Hepatocyte (in vitro differentiated cells): ENCODE measurements at regions not wholly inside any gene's neighbourhood (a gene's known extent, or its start where the extent isn't known, plus 50 kb on each side); places are given as distances from the start of the nearest gene placed in this dataset.

Experiments used
- DNase-seq: peaks from one replicate; pipeline ENCODE4 v3.0.0-alpha.2; 2016; ENCODE audit warnings: low spot score
- H2AFZ ChIP-seq: fragments of 200-600 bp; sonication (generic); 2 replicates; pipeline ENCODE4 v1.6.0; 2016; ENCODE audit warnings: antibody characterized with exemption, mild to moderate bottlenecking
- H3K27ac ChIP-seq: fragments of 200-600 bp; sonication (generic); 2 replicates; pipeline ENCODE4 v1.5.1; 2016; ENCODE audit warnings: mild to moderate bottlenecking
- H3K27me3 ChIP-seq: fragments of 200-600 bp; sonication (generic); 2 replicates; pipeline ENCODE4 v1.6.1; 2016
- H3K36me3 ChIP-seq: fragments of 200-600 bp; sonication (generic); replicated peaks from 2 replicates; pipeline ENCODE4 v1.5.1; 2016; ENCODE audit warnings: low read depth; ENCODE audit not compliant: insufficient read depth
- H3K4me1 ChIP-seq: fragments of 200-600 bp; sonication (generic); 2 replicates; pipeline ENCODE4 v1.5.1; 2016; ENCODE audit warnings: mild to moderate bottlenecking, moderate library complexity; ENCODE audit not compliant: insufficient read depth
- H3K4me2 ChIP-seq: fragments of 200-600 bp; sonication (generic); 2 replicates; pipeline ENCODE4 v1.6.0; 2016
- H3K4me3 ChIP-seq: fragments of 200-600 bp; sonication (generic); 2 replicates; pipeline ENCODE4 v1.5.1; 2016; ENCODE audit warnings: mild to moderate bottlenecking
- H3K79me2 ChIP-seq: fragments of 200-600 bp; sonication (generic); 2 replicates; pipeline ENCODE4 v1.6.0; 2017; ENCODE audit warnings: mild to moderate bottlenecking
- H3K9me2 ChIP-seq: fragments of 200-600 bp; sonication (generic); replicated peaks from 2 replicates; pipeline ENCODE4 v1.6.0; 2017; ENCODE audit warnings: mild to moderate bottlenecking; ENCODE audit not compliant: insufficient read depth
- H3K9me3 ChIP-seq: fragments of 200-600 bp; sonication (generic); 2 replicates; pipeline ENCODE4 v1.5.1; 2016; ENCODE audit warnings: low read depth, mild to moderate bottlenecking
- H4K20me1 ChIP-seq: fragments of 200-600 bp; sonication (generic); 2 replicates; pipeline ENCODE4 v1.6.0; 2016; ENCODE audit warnings: mild to moderate bottlenecking; ENCODE audit not compliant: insufficient read depth, poor library complexity, severe bottlenecking
- EZH2 ChIP-seq: fragments of 200-600 bp; sonication (generic); IDR thresholded peaks from 2 replicates; pipeline ENCODE4 v1.6.1; 2016; ENCODE audit warnings: antibody characterized with exemption, mild to moderate bottlenecking, borderline replicate concordance
- EZH2phosphoT487 ChIP-seq: fragments of 200-600 bp; sonication (generic); IDR thresholded peaks from one replicate; pipeline ENCODE4 v1.6.1; 2018; ENCODE audit warnings: antibody characterized with exemption, mild to moderate bottlenecking, low read depth, moderate library complexity; ENCODE audit not compliant: unreplicated experiment, severe bottlenecking
- WGBS: methylation state at CpG from one replicate; pipeline ENCODE4 v1.1.6; 2016; ENCODE audit warnings: low lambda C conversion rate; ENCODE audit errors: missing lambda C conversion rate; 5-methylcytosine and 5-hydroxymethylcytosine counted together
- TF ChIP-seq, protein P1 (sequence below): fragments of 200-600 bp; sonication (generic); IDR thresholded peaks from 2 replicates; pipeline ENCODE4 v1.5.1; 2016; ENCODE audit warnings: antibody characterized with exemption, mild to moderate bottlenecking; ENCODE audit not compliant: poor library complexity

GRCh38 chr3:20846066-20846465, 660.1 kb upstream of the SGO1 start:
- H3K27ac ChIP-seq, result no peak overlapping the region
- H3K9me3 ChIP-seq, result no peaks in the 10 kb centered on the region
- no peak overlapping the region for H2AFZ ChIP-seq
- no peaks in the 10 kb centered on the region for H3K9me2 ChIP-seq
- peaks cover 15% of the 10 kb centered on the region for H3K4me1 ChIP-seq
- no peak for DNase-seq
- no peak for TF ChIP-seq EZH2phosphoT487
- TF ChIP-seq, protein P1, sequence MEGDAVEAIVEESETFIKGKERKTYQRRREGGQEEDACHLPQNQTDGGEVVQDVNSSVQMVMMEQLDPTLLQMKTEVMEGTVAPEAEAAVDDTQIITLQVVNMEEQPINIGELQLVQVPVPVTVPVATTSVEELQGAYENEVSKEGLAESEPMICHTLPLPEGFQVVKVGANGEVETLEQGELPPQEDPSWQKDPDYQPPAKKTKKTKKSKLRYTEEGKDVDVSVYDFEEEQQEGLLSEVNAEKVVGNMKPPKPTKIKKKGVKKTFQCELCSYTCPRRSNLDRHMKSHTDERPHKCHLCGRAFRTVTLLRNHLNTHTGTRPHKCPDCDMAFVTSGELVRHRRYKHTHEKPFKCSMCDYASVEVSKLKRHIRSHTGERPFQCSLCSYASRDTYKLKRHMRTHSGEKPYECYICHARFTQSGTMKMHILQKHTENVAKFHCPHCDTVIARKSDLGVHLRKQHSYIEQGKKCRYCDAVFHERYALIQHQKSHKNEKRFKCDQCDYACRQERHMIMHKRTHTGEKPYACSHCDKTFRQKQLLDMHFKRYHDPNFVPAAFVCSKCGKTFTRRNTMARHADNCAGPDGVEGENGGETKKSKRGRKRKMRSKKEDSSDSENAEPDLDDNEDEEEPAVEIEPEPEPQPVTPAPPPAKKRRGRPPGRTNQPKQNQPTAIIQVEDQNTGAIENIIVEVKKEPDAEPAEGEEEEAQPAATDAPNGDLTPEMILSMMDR, result no peak
- TF ChIP-seq EZH2, result no peak
- no peaks in the 10 kb centered on the region for H3K27me3 ChIP-seq
- WGBS, result 92% methylated on average over 2 of the region's 2 CpGs
- H3K79me2 ChIP-seq, result no peaks in the 10 kb centered on the region
- no peaks in the 10 kb centered on the region for H4K20me1 ChIP-seq
- no peak overlapping the region for H3K4me2 ChIP-seq
- H3K4me3 ChIP-seq, result no peak overlapping the region
- H3K36me3 ChIP-seq, result no peaks in the 10 kb centered on the region

DNA sequence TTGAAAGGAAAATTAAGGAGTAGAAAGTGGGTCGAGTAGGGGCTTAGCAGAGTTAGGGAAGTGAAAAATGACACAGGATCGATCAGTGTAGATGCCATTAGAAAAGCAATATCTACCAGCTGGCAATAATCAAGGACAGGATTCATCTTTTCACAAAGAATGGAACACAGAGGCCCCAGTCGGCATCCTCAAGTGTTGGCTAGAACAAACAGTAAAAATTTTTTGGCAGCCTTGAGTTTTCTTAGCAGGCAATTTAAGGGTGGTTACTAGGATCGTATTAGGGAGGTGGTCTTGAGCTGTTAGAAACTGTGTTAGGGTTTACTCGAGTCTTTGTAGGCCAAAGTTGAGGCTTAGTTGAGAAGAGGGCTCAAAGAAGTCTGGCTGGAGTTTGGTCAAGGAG, 658.8 kb upstream of the SGO1 start:
- H3K4me2 ChIP-seq, result no peak overlapping the region
- no peak overlapping the region for H3K27ac ChIP-seq
- no peak overlapping the region for H2AFZ ChIP-seq
- WGBS, result 64% methylated on average over 5 of the region's 5 CpGs
- H3K9me2 ChIP-seq, result no peaks in the 10 kb centered on the region
- H3K36me3 ChIP-seq, result no peaks in the 10 kb centered on the region
- H3K27me3 ChIP-seq, result no peaks in the 10 kb centered on the region
- H3K4me3 ChIP-seq, result no peak overlapping the region
- TF ChIP-seq EZH2 (no peak), EZH2phosphoT487 (no peak)
- TF ChIP-seq, protein P1, result no peak
- H3K4me1 ChIP-seq, result peaks cover 15% of the 10 kb centered on the region
- H3K79me2 ChIP-seq, result no peaks in the 10 kb centered on the region
- no peaks in the 10 kb centered on the region for H3K9me3 ChIP-seq
- H4K20me1 ChIP-seq, result no peaks in the 10 kb centered on the region
- no peak for DNase-seq

GRCh38 chr3:20842594-20843436, 656.8 kb upstream of the SGO1 start:
- H2AFZ ChIP-seq, result no peak overlapping the region
- H3K27ac ChIP-seq, result no peak overlapping the region
- peaks cover 15% of the 10 kb centered on the region for H3K4me1 ChIP-seq
- no peaks in the 10 kb centered on the region for H3K9me3 ChIP-seq
- DNase-seq, result no peak
- H3K9me2 ChIP-seq, result no peaks in the 10 kb centered on the region
- H4K20me1 ChIP-seq, result no peaks in the 10 kb centered on the region
- TF ChIP-seq, protein P1, result no peak
- TF ChIP-seq EZH2phosphoT487, result no peak
- no peak for TF ChIP-seq EZH2
- H3K27me3 ChIP-seq, result no peaks in the 10 kb centered on the region
- no peak overlapping the region for H3K4me2 ChIP-seq
- 38% methylated on average over 3 of the region's 3 CpGs for WGBS
- H3K79me2 ChIP-seq, result no peaks in the 10 kb centered on the region
- H3K36me3 ChIP-seq, result no peaks in the 10 kb centered on the region
- no peak overlapping the region for H3K4me3 ChIP-seq
